HEK293 (cell line): ENCODE measurements at regions not wholly inside any gene's neighbourhood (a gene's known extent, or its start where the extent isn't known, plus 50 kb on each side); places are given as distances from the start of the nearest gene placed in this dataset.

Experiments used
- AEBP2 ChIP-seq: fragments of 450-650 bp; formaldehyde crosslinking; IDR thresholded peaks from 2 replicates; pipeline ENCODE4 v1.5.1; 2016; ENCODE audit warnings: missing biosample characterization, missing genetic modification characterization, borderline replicate concordance
- CTCF ChIP-seq: fragments of 450-650 bp; formaldehyde crosslinking; IDR thresholded peaks from 2 replicates; pipeline ENCODE4 v1.5.1; 2016; ENCODE audit warnings: missing biosample characterization, missing genetic modification characterization
- REPIN1 ChIP-seq: fragments of 450-650 bp; formaldehyde crosslinking; IDR thresholded peaks from 2 replicates; pipeline ENCODE4 v1.5.1; 2017; ENCODE audit warnings: missing biosample characterization, missing genetic modification characterization, low read depth
- ZBTB11 ChIP-seq: fragments of 450-650 bp; formaldehyde crosslinking; conservative IDR thresholded peaks from 2 replicates; pipeline ENCODE4 v1.5.1; 2016; ENCODE audit warnings: low read depth, missing biosample characterization, missing genetic modification characterization
- ZNF335 ChIP-seq: fragments of 450-650 bp; formaldehyde crosslinking; conservative IDR thresholded peaks from 2 replicates; pipeline ENCODE4 v1.5.1; 2016; ENCODE audit warnings: missing biosample characterization, missing genetic modification characterization
- ZNF362 ChIP-seq: fragments of 450-650 bp; formaldehyde crosslinking; IDR thresholded peaks from 2 replicates; pipeline ENCODE4 v1.5.1; 2016; ENCODE audit warnings: missing biosample characterization, missing genetic modification characterization
- ZNF510 ChIP-seq: fragments of 450-650 bp; formaldehyde crosslinking; IDR thresholded peaks from 2 replicates; pipeline ENCODE4 v1.5.1; 2018; ENCODE audit warnings: mild to moderate bottlenecking, missing genetic modification characterization, missing biosample characterization; ENCODE audit not compliant: insufficient replicate concordance
- TF ChIP-seq, protein P1 (sequence below): fragments of 450-650 bp; formaldehyde crosslinking; IDR thresholded peaks from 2 replicates; pipeline ENCODE4 v1.5.1; 2016; ENCODE audit warnings: missing biosample characterization, missing genetic modification characterization

DNA sequence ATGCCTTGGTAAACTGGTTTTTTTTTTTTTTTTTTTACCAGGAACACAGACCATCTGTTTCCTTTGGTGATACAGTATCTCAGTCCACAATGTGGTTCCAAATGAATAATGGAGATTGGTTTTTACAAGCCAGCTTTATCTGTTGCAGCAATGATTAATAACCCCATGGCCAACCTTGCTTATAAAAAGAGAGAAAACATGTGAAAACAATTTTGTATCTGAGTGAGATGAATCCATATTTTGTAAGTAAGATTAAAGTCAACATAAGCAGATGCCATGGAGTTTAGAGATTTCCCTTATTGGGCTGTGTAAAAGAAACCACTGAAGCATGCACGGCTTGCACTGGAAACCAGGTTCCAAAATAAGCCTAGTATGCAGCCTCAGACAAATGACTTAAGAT, 108.6 kb upstream of the CNTNAP5 start:
- TF ChIP-seq, protein P1, sequence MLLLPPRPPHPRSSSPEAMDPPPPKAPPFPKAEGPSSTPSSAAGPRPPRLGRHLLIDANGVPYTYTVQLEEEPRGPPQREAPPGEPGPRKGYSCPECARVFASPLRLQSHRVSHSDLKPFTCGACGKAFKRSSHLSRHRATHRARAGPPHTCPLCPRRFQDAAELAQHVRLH (tag by site-specific recombination): no peak
- TF ChIP-seq CTCF: no peak
- no peak for TF ChIP-seq ZNF335
- no peak for TF ChIP-seq ZNF362 (tag by site-specific recombination)
- no peak for TF ChIP-seq ZNF510 (tag by site-specific recombination)
- no peak for TF ChIP-seq REPIN1 (tag by site-specific recombination)
- TF ChIP-seq ZBTB11 (tag by site-specific recombination): no peak
- no peak for TF ChIP-seq AEBP2
